K562 (cell line): ENCODE measurements at regions not wholly inside any gene's neighbourhood (a gene's known extent, or its start where the extent isn't known, plus 50 kb on each side); places are given as distances from the start of the nearest gene placed in this dataset.

ENCODE experiments used
- ATAC-seq: fragments of 200-7000 bp; cut with Tn5 transposase; 3 replicates; pipeline ENCODE4 v1.9.1; 2020; ENCODE audit warnings: moderate library complexity
- BruUV-seq: library from RNA; stranded (reverse); fragments of 400-500 nt; replicated peaks from 2 replicates; lab custom pipeline; 2021; lab: Mats Ljungman, UMichigan
- CTCF ChIA-PET: fragments of 300-600 bp; formaldehyde crosslinking; extraction: SDS; loops from one replicate; lab custom pipeline; 2021; ENCODE audit warnings: low intra/inter-chr PET ratio; lab: Yijun Ruan, JAX
- POLR2A ChIA-PET: fragments of 300-600, 350-650 bp; sonication (Branson Sonifier 250); formaldehyde crosslinking; extraction: SDS; loops from one replicate; lab custom pipeline; 2021; ENCODE audit warnings: antibody characterized with exemption, inconsistent platforms; lab: Yijun Ruan, JAX
- DNase-seq, 4 experiments: peaks; one replicate each; pipeline versions ENCODE4 v3.0.0 to v3.0.0-alpha.2; 2011 to 2018; ENCODE audit warnings: low spot score in 3 of 4, mixed read lengths in 3 of 4; ENCODE audit errors: extremely low read depth in 1 of 4
- FAIRE-seq: peaks from 2 replicates; lab custom pipeline; 2011; peaks lifted over from hg19 to GRCh38; lab: Jason Lieb, UNC
- H2AFZ ChIP-seq: 2 replicates; pipeline ENCODE4 v1.6.0; 2011; ENCODE audit warnings: low read depth, low read length, control low read depth, inconsistent platforms
- H3K27ac ChIP-seq: fragments of 200-600 bp; 3 replicates; pipeline ENCODE4 v1.8.0; 2011; ENCODE audit warnings: low read depth, mild to moderate bottlenecking, control low read depth, inconsistent platforms, low read length, moderate library complexity, mixed read lengths; ENCODE audit errors: extremely low read depth
- H3K27me3 ChIP-seq, 2 experiments: fragments of 300-600 bp in 1 of 2; 2 replicates in 1 of 2; 3 replicates in 1 of 2; pipeline versions ENCODE4 v1.6.0 to v1.8.0; 2011; ENCODE audit warnings: inconsistent platforms in 2 of 2, low read length in 2 of 2, mild to moderate bottlenecking in 1 of 2, mixed read lengths in 1 of 2, moderate library complexity in 1 of 2; ENCODE audit not compliant: control insufficient read depth in 2 of 2, insufficient read depth in 2 of 2
- H3K36me3 ChIP-seq: fragments of 300-600 bp; 3 replicates; pipeline ENCODE4 v1.8.0; 2011; ENCODE audit warnings: mild to moderate bottlenecking, low read length, inconsistent platforms; ENCODE audit not compliant: control insufficient read depth, insufficient read depth
- H3K4me1 ChIP-seq, 2 experiments: fragments of 200-600 bp in 1 of 2; replicated peaks in 1 of 2; 2 replicates in 1 of 2; 3 replicates in 1 of 2; pipeline versions ENCODE4 v1.5.1 to v1.8.0; 2011; ENCODE audit warnings: inconsistent platforms in 2 of 2, low read length in 2 of 2, mild to moderate bottlenecking in 1 of 2, mixed read lengths in 1 of 2, moderate library complexity in 1 of 2; ENCODE audit not compliant: control insufficient read depth in 2 of 2, insufficient read depth in 2 of 2
- H3K4me2 ChIP-seq: 2 replicates; pipeline ENCODE4 v1.6.1; 2011; ENCODE audit warnings: low read length, control low read depth, inconsistent platforms, mixed read lengths; ENCODE audit not compliant: insufficient read depth
- H3K4me3 ChIP-seq: fragments of 200-600 bp; sonication (generic), shearing (Covaris generic); 2 replicates; pipeline ENCODE4 v1.5.1; 2016; ENCODE audit warnings: control low read depth, inconsistent platforms
- H3K79me2 ChIP-seq: fragments of 200-600 bp; 3 replicates; pipeline ENCODE4 v1.8.0; 2011; ENCODE audit warnings: low read length, inconsistent platforms; ENCODE audit not compliant: control insufficient read depth, insufficient read depth
- H3K9ac ChIP-seq, 2 experiments: 2 replicates each; pipeline versions ENCODE4 v1.6.0 to v1.6.1; 2011; ENCODE audit warnings: low read depth in 2 of 2, low read length in 2 of 2, control low read depth in 1 of 2, inconsistent platforms in 1 of 2, mild to moderate bottlenecking in 1 of 2, mixed read lengths in 1 of 2; ENCODE audit not compliant: insufficient read depth in 1 of 2
- H3K9me1 ChIP-seq: one replicate; pipeline ENCODE4 v1.6.0; 2011; ENCODE audit warnings: inconsistent platforms, mild to moderate bottlenecking, low read length, moderate library complexity; ENCODE audit not compliant: control insufficient read depth, insufficient read depth
- H3K9me3 ChIP-seq: replicated peaks from 2 replicates; pipeline ENCODE4 v1.5.1; 2011; ENCODE audit warnings: low read depth, low read length, inconsistent platforms; ENCODE audit not compliant: control insufficient read depth, insufficient read depth
- H4K20me1 ChIP-seq: replicated peaks from 2 replicates; pipeline ENCODE4 v1.6.1; 2011; ENCODE audit warnings: low read length, inconsistent platforms, mixed read lengths; ENCODE audit not compliant: control insufficient read depth, insufficient read depth
- BHLHE40 ChIP-seq: IDR thresholded peaks from 2 replicates; pipeline ENCODE4 v1.6.1; 2011; ENCODE audit warnings: low read length, improper control_type of control experiment
- BMI1 ChIP-seq: fragments of 150-350 bp; IDR thresholded peaks from 2 replicates; pipeline ENCODE4 v1.6.1; 2014; ENCODE audit warnings: low read length
- CCAR2 ChIP-seq: fragments of 200-400 bp; formaldehyde crosslinking; IDR thresholded peaks from 2 replicates; pipeline ENCODE4 v1.6.1; 2017; ENCODE audit warnings: mild to moderate bottlenecking, low read depth, low read length
- FIP1L1 ChIP-seq: fragments of 200-400 bp; formaldehyde crosslinking; IDR thresholded peaks from 2 replicates; pipeline ENCODE4 v1.6.1; 2018; ENCODE audit warnings: mild to moderate bottlenecking, low read depth, low read length; ENCODE audit not compliant: poor library complexity, severe bottlenecking
- GTF2E2 ChIP-seq: fragments of 200-800 bp; sonication (Bioruptor generic); IDR thresholded peaks from 2 replicates; pipeline ENCODE4 v1.6.1; 2016; ENCODE audit warnings: missing genetic modification characterization, missing compliant biosample characterization
- HDAC3 ChIP-seq: fragments of 450-650 bp; IDR thresholded peaks from 2 replicates; pipeline ENCODE4 v1.6.1; 2018; ENCODE audit warnings: borderline replicate concordance, mild to moderate bottlenecking, moderate library complexity; ENCODE audit not compliant: partially characterized antibody
- KLF6 ChIP-seq: fragments of 250-450 bp; sonication (Bioruptor Pico); IDR thresholded peaks from 2 replicates; pipeline ENCODE4 v1.4.0; 2020; ENCODE audit warnings: mild to moderate bottlenecking, moderate library complexity, borderline replicate concordance
- MAFK ChIP-seq: IDR thresholded peaks from 2 replicates; pipeline ENCODE4 v1.6.1; 2011; ENCODE audit warnings: low read length, improper control_type of control experiment
- MAZ ChIP-seq, 2 experiments: fragments of 450-650 bp in 1 of 2; sonication (generic) in 1 of 2; formaldehyde crosslinking; IDR thresholded peaks in 1 of 2; conservative IDR thresholded peaks in 1 of 2; 2 replicates each; pipeline versions ENCODE4 v1.4.0 to v1.5.0; 2020; ENCODE audit warnings: mild to moderate bottlenecking in 1 of 2, missing genetic modification reagents in 1 of 2
- MEIS2 ChIP-seq: fragments of 450-650 bp; IDR thresholded peaks from 2 replicates; pipeline ENCODE4 v1.6.1; 2014; ENCODE audit warnings: mild to moderate bottlenecking; ENCODE audit not compliant: partially characterized antibody
- RERE ChIP-seq: sonication (generic); formaldehyde crosslinking; IDR thresholded peaks from 2 replicates; pipeline ENCODE4 v1.8.0; 2023; ENCODE audit warnings: missing genetic modification reagents, mild to moderate bottlenecking, borderline replicate concordance
- SLC30A9 ChIP-seq: fragments of 250-450 bp; sonication (Bioruptor Pico); IDR thresholded peaks from 2 replicates; pipeline ENCODE4 v1.8.0; 2022; ENCODE audit warnings: mild to moderate bottlenecking, moderate library complexity
- TBL1XR1 ChIP-seq, 2 experiments: IDR thresholded peaks; 2 replicates each; pipeline ENCODE4 v1.6.1; 2012; ENCODE audit warnings: improper control_type of control experiment in 2 of 2, low read length in 2 of 2, mild to moderate bottlenecking in 1 of 2
- TEAD2 ChIP-seq: fragments of 450-650 bp; IDR thresholded peaks from 2 replicates; pipeline ENCODE4 v1.6.1; 2016; ENCODE audit warnings: missing genetic modification characterization, control low read depth, missing compliant biosample characterization
- THRAP3 ChIP-seq: fragments of 450-650 bp; IDR thresholded peaks from 2 replicates; pipeline ENCODE4 v1.6.1; 2016; ENCODE audit warnings: mild to moderate bottlenecking, inconsistent platforms, borderline replicate concordance
- ZFP30 ChIP-seq: fragments of 250-450 bp; sonication (Bioruptor Pico); IDR thresholded peaks from 2 replicates; pipeline ENCODE4 v1.8.0; 2022; ENCODE audit warnings: moderate library complexity, mild to moderate bottlenecking, inconsistent platforms, borderline replicate concordance
- ZKSCAN8 ChIP-seq: fragments of 200-800 bp; sonication (Bioruptor generic); IDR thresholded peaks from 2 replicates; pipeline ENCODE4 v1.6.1; 2016; ENCODE audit warnings: missing genetic modification characterization, missing compliant biosample characterization
- ZNF24 ChIP-seq: fragments of 450-650 bp; IDR thresholded peaks from 2 replicates; pipeline ENCODE4 v1.6.1; 2016
- ZNF76 ChIP-seq: fragments of 250-450 bp; sonication (Bioruptor Pico); IDR thresholded peaks from 2 replicates; pipeline ENCODE4 v1.4.0; 2020; ENCODE audit warnings: mild to moderate bottlenecking, moderate library complexity, borderline replicate concordance
- WGBS: fragments of 100-300 bp; shearing (Covaris generic); methylation state at CpG from one replicate; pipeline ENCODE4 v1.1.6; 2016; ENCODE audit warnings: low coverage, mixed read lengths; ENCODE audit not compliant: insufficient coverage; ENCODE audit errors: missing lambda C conversion rate; 5-methylcytosine and 5-hydroxymethylcytosine counted together
- in situ Hi-C: fragments of 300-500 bp; cut with MboI; formaldehyde crosslinking; loops from 4 replicates; pipeline ENCODE4 v1.15.0; 2018; ENCODE audit warnings: inconsistent platforms, mixed read lengths
- intact Hi-C: fragments of 100-400 bp; cut with micrococcal nuclease; formaldehyde crosslinking; loops from 2 replicates; pipeline ENCODE4 v1.14.2; 2022

- FAIRE-seq (no peak), ATAC-seq (peak; percentile 77; the same call in 2 of the 3 replicates), DNase-seq (peak in 1 of 4 experiments; percentile 34)
- no peaks in the 10 kb centered on the region for H3K9me1 ChIP-seq
- ChIA-PET POLR2A (interaction anchor here (0.7 to 1.8 kb wide), 5 partner anchors 10 to 135 kb away, joined by 3 to 7 read pairs (median 3); partner anchors contain the start of gene BTG1), CTCF (no interaction called here)
- no peaks in the 10 kb centered on the region for H3K27me3 ChIP-seq
- TF ChIP-seq TBL1XR1 (IDR thresholded peaks at IDR 0.05; ENCODE audit: low read length in 2 of 2) (no peak), BHLHE40 (no peak), MEIS2 (no peak), ZKSCAN8 (no peak), RERE (no peak), ZNF76 (no peak), ZNF24 (no peak), MAFK (no peak), BMI1 (no peak), HDAC3 (no peak), MAZ (CRISPR knock-in tag; conservative IDR thresholded peaks at IDR 0.05 in 1 of 2, IDR thresholded peaks at IDR 0.05 in 1 of 2) (no peak), SLC30A9 (no peak), TEAD2 (tag) (no peak), ZFP30 (CRISPR knock-in tag) (no peak), KLF6 (no peak), THRAP3 (no peak), FIP1L1 (no peak), CCAR2 (no peak), GTF2E2 (no peak)
- WGBS, result 42% methylated on average over 2 of the region's 2 CpGs
- no peaks in the 10 kb centered on the region for H3K9me3 ChIP-seq
- no peak overlapping the region for H3K4me3 ChIP-seq
- H3K36me3 ChIP-seq, result no peaks in the 10 kb centered on the region
- no peaks in the 10 kb centered on the region for H3K79me2 ChIP-seq
- intact Hi-C loops (no loop called here), in situ Hi-C loops (no loop called here)
- H2AFZ ChIP-seq, result peak overlapping the region; percentile 73
- H4K20me1 ChIP-seq, result no peaks in the 10 kb centered on the region
- no peak overlapping the region for H3K27ac ChIP-seq
- H3K9ac ChIP-seq, result no peak overlapping the region
- H3K4me1 ChIP-seq, result peaks cover 0 to 9% of the 10 kb centered on the region in 2 experiments; a peak in 2 of 5 replicates
- no TSS peak for BruUV-seq
- H3K4me2 ChIP-seq, result no peak overlapping the region
Observed at GRCh38 chr12:92010368-92010767, 135.3 kb downstream of the BTG1 start.
